ENCODE measurements at regions not wholly inside any gene's neighbourhood (a gene's known extent, or its start where the extent isn't known, plus 50 kb on each side); places are given as distances from the start of the nearest gene placed in this dataset.
"Not testable (repeated sequence)": the region's sequence is repeated elsewhere in the genome, so short reads cannot be mapped to it uniquely, and the experiment has no call there.

DNA sequence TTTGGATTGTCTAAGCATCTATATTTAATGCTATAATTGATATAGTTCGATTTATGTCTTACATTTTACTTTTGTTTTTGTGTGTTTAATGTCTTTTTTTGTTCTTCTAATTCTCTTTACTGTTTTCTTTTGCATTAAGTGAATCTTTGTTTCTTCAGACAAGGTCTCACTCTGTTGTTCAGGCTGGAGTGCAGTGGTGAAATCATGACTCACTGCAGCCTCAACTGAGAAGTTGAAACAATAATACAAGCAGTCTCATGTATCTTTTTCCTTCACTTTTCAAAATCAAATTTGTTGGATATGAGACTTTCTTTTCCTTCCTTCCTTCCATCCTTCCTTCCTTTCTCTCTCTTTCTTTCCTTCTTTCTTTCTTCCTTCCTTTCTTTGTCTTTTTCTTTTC is 1401.6 kb downstream of the ADGRL3 start:
- CTCF ChIA-PET: no interaction called here
- H3K4me3 Mint-ChIP-seq: no peak overlapping the region
- no peaks in the 10 kb centered on the region for H3K4me1 Mint-ChIP-seq
- H3K36me3 Mint-ChIP-seq (ENCODE audit: low read depth): no peaks in the 10 kb centered on the region
- H3K27ac Mint-ChIP-seq: no peak overlapping the region
- POLR2A ChIA-PET: no interaction called here
- no peak for DNase-seq
- peaks cover 4% of the 10 kb centered on the region for H3K9me3 Mint-ChIP-seq
- H3K27me3 Mint-ChIP-seq: no peaks in the 10 kb centered on the region

DNA sequence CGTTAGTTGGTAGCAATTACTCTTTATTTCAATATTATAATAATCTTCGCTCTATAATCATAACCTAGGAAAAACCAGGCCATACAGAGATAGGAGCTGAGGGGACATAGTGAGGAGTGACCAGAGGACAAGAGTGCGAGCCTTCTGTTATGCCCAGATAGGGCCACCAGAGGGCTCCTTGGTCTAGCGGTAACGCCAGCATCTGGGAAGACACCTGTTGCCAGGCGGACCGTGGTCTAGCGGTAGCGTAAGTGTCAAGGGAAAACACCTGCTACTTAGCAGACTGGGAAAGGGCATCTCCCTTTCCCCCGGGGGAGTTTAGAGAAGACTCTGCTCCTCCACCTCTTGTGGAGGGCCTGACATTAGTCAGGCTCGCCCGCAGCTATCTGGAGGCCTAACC is 1395.1 kb downstream of the ADGRL3 start:
- H3K27me3 Mint-ChIP-seq; H3K27ac Mint-ChIP-seq; H3K36me3 Mint-ChIP-seq (ENCODE audit: low read depth); H3K4me1 Mint-ChIP-seq; CTCF ChIA-PET; DNase-seq; POLR2A ChIA-PET; H3K4me3 Mint-ChIP-seq; H3K9me3 Mint-ChIP-seq: not testable (repeated sequence)

DNA sequence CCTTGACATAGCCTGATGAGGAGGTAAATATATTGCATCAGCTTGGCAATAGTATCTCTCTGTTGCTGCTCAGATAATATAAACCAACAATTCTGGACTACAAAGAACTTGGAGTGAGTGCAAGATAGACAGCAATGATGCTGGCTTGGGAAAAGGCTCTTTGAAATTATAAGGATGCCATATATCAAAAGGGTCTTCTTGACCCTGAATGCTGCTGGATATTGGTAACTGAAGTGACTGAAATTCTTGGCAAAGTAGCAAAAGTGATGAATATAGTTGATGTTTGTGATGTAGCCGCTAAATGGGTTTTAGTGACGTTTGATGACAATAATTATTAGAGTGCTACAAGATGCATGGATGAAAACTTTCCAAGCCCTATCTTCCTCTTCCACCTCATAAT is 1391.6 kb downstream of the ADGRL3 start:
- H3K36me3 Mint-ChIP-seq (ENCODE audit: low read depth): no peaks in the 10 kb centered on the region
- POLR2A ChIA-PET: no interaction called here
- DNase-seq: no peak
- H3K4me1 Mint-ChIP-seq: no peaks in the 10 kb centered on the region
- CTCF ChIA-PET: interaction anchor here (0.7 kb wide), 1 partner anchor 11 kb away, joined by 3 read pairs; no protein-coding TSS in a partner anchor
- no peak overlapping the region for H3K4me3 Mint-ChIP-seq
- no peaks in the 10 kb centered on the region for H3K27me3 Mint-ChIP-seq
- no peak overlapping the region for H3K27ac Mint-ChIP-seq
- peaks cover 2% of the 10 kb centered on the region for H3K9me3 Mint-ChIP-seq

- Mint-ChIP-seq H3K4me3 (no peak overlapping the region), H3K9me3 (peaks cover 5% of the 10 kb centered on the region), H3K27ac (no peak overlapping the region), H3K36me3 (ENCODE audit: low read depth) (no peaks in the 10 kb centered on the region), H3K27me3 (no peaks in the 10 kb centered on the region), H3K4me1 (no peaks in the 10 kb centered on the region)
- DNase-seq: no peak
- CTCF ChIA-PET: no interaction called here
- POLR2A ChIA-PET: no interaction called here
Observed at GRCh38 chr4:62588671-62589070, 1388.5 kb downstream of the ADGRL3 start.

DNA sequence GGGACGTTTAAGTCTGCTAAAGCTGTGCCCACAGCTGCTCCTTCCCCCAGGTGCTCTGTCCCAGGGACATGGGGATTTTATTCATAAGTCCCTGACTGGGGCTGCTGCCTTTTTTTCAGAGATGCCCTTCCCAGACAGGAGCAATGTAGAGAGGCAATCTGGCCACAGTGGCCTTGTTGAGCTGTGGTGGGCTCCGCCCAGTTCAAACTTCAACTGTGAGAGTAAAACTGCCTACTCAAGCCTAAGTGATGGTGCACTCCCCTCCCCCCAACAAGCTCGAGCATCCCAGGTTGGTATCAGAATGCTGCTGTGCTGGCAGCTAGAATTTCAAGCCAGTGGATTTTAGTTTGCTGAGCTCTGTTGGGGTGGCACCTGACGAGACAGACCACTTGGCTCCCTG is 1371.4 kb downstream of the ADGRL3 start:
- Mint-ChIP-seq H3K9me3 (peaks cover 16% of the 10 kb centered on the region), H3K27me3 (no peaks in the 10 kb centered on the region), H3K4me1 (no peaks in the 10 kb centered on the region), H3K36me3 (ENCODE audit: low read depth) (no peaks in the 10 kb centered on the region), H3K27ac (no peak overlapping the region), H3K4me3 (no peak overlapping the region)
- POLR2A ChIA-PET: no interaction called here
- DNase-seq: no peak
- CTCF ChIA-PET: no interaction called here

- ChIA-PET POLR2A (no interaction called here), CTCF (interaction anchor here (0.5 kb wide), 1 partner anchor 1950 kb away, joined by 3 read pairs; no protein-coding TSS in a partner anchor)
- H3K9me3 Mint-ChIP-seq: no peaks in the 10 kb centered on the region
Observed at GRCh38 chr4:62560858-62561257, 1360.7 kb downstream of the ADGRL3 start.

GRCh38 chr4:62550121-62550520 is 1350.0 kb downstream of the ADGRL3 start:
- Mint-ChIP-seq H3K36me3 (ENCODE audit: low read depth) (no peaks in the 10 kb centered on the region), H3K4me1 (no peaks in the 10 kb centered on the region), H3K4me3 (no peak overlapping the region), H3K27me3 (no peaks in the 10 kb centered on the region), H3K9me3 (peaks cover 6% of the 10 kb centered on the region), H3K27ac (no peak overlapping the region)
- ChIA-PET CTCF (no interaction called here), POLR2A (no interaction called here)
- DNase-seq: no peak

More at GRCh38 chr4:62560858-62561257, 1360.7 kb downstream of the ADGRL3 start:
- H3K36me3 Mint-ChIP-seq (ENCODE audit: low read depth): no peaks in the 10 kb centered on the region
- no peaks in the 10 kb centered on the region for H3K4me1 Mint-ChIP-seq
- H3K4me3 Mint-ChIP-seq: no peak overlapping the region
- no peak overlapping the region for H3K27ac Mint-ChIP-seq
- no peaks in the 10 kb centered on the region for H3K27me3 Mint-ChIP-seq
- no peak for DNase-seq

GRCh38 chr4:62549601-62550000 is 1349.5 kb downstream of the ADGRL3 start:
- ChIA-PET POLR2A (no interaction called here), CTCF (no interaction called here)
- H3K27me3 Mint-ChIP-seq: no peaks in the 10 kb centered on the region
- H3K4me3 Mint-ChIP-seq: no peak overlapping the region
- no peak overlapping the region for H3K27ac Mint-ChIP-seq
- H3K9me3 Mint-ChIP-seq: peaks cover 6% of the 10 kb centered on the region
- DNase-seq: no peak
- H3K4me1 Mint-ChIP-seq: no peaks in the 10 kb centered on the region
- no peaks in the 10 kb centered on the region for H3K36me3 Mint-ChIP-seq (ENCODE audit: low read depth)

DNA sequence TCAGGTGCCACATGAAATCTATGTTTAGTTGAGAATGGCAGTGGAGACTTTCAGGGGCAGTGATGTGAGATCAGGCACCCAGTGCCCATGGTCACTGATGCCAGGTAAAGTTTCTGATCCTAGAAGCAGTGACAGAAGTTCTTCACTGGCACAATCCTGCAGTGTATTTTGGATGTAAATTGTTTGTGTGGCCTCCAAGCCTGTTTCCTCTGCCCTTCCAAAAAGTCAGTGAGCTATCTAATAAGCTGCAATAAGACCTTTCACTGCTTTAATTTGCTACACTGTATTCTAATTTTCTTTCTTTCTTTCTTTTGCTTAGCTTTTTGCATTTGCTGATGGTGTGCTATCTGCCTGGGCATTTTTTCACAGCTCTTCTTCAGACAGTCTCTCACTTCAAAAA is 1348.6 kb downstream of the ADGRL3 start:
- H3K4me1 Mint-ChIP-seq: no peaks in the 10 kb centered on the region
- H3K9me3 Mint-ChIP-seq: peaks cover 3% of the 10 kb centered on the region
- no peaks in the 10 kb centered on the region for H3K36me3 Mint-ChIP-seq (ENCODE audit: low read depth)
- H3K27me3 Mint-ChIP-seq: no peaks in the 10 kb centered on the region
- ChIA-PET POLR2A (no interaction called here), CTCF (no interaction called here)
- no peak overlapping the region for H3K4me3 Mint-ChIP-seq
- no peak overlapping the region for H3K27ac Mint-ChIP-seq
- no peak for DNase-seq

- Mint-ChIP-seq H3K36me3 (ENCODE audit: low read depth) (no peaks in the 10 kb centered on the region), H3K9me3 (peaks cover 3% of the 10 kb centered on the region), H3K4me1 (no peaks in the 10 kb centered on the region), H3K4me3 (no peak overlapping the region), H3K27ac (no peak overlapping the region), H3K27me3 (no peaks in the 10 kb centered on the region)
- CTCF ChIA-PET: no interaction called here
- POLR2A ChIA-PET: no interaction called here
- no peak for DNase-seq
Observed at GRCh38 chr4:62548108-62548524, 1348.0 kb downstream of the ADGRL3 start.

DNA sequence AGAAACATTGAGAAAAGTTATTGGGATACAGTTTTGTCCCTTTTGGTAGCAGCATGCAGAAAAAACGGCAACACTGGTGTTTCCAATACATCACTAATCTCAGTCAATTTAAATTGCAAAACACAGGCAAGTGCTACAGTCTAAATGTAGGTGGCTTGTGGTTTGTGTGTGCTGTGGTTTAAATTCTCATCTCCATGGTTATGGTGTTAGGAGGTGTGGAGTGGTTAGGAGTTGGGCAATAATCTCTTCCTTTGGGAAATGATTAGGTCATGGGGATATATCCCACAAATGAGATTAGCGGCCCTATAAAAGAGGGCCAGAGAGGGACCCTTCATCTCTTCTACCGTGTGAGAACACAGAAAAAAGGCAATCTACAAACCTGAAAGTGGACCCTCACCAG is 1344.3 kb downstream of the ADGRL3 start:
- ChIA-PET POLR2A (no interaction called here), CTCF (no interaction called here)
- no peaks in the 10 kb centered on the region for H3K4me1 Mint-ChIP-seq
- H3K9me3 Mint-ChIP-seq: peaks cover 6% of the 10 kb centered on the region
- H3K4me3 Mint-ChIP-seq: no peak overlapping the region
- no peaks in the 10 kb centered on the region for H3K36me3 Mint-ChIP-seq (ENCODE audit: low read depth)
- no peaks in the 10 kb centered on the region for H3K27me3 Mint-ChIP-seq
- no peak for DNase-seq
- H3K27ac Mint-ChIP-seq: no peak overlapping the region

GRCh38 chr4:62543002-62543401 is 1342.9 kb downstream of the ADGRL3 start:
- Mint-ChIP-seq H3K27me3 (no peaks in the 10 kb centered on the region), H3K27ac (no peak overlapping the region), H3K4me3 (no peak overlapping the region), H3K4me1 (no peaks in the 10 kb centered on the region), H3K36me3 (ENCODE audit: low read depth) (no peaks in the 10 kb centered on the region), H3K9me3 (peaks cover 4% of the 10 kb centered on the region)
- CTCF ChIA-PET: no interaction called here
- POLR2A ChIA-PET: no interaction called here
- no peak for DNase-seq

GRCh38 chr4:62533573-62533972 is 1333.4 kb downstream of the ADGRL3 start:
- CTCF ChIA-PET: no interaction called here
- POLR2A ChIA-PET: no interaction called here
- no peaks in the 10 kb centered on the region for H3K36me3 Mint-ChIP-seq (ENCODE audit: low read depth)
- no peaks in the 10 kb centered on the region for H3K4me1 Mint-ChIP-seq
- H3K27me3 Mint-ChIP-seq: no peaks in the 10 kb centered on the region
- H3K9me3 Mint-ChIP-seq: peaks cover 13% of the 10 kb centered on the region
- H3K4me3 Mint-ChIP-seq: no peak overlapping the region
- DNase-seq: no peak
- no peak overlapping the region for H3K27ac Mint-ChIP-seq

GRCh38 chr4:62531731-62532130 is 1331.6 kb downstream of the ADGRL3 start:
- Mint-ChIP-seq H3K36me3 (ENCODE audit: low read depth) (no peaks in the 10 kb centered on the region), H3K27me3 (no peaks in the 10 kb centered on the region), H3K4me3 (no peak overlapping the region), H3K4me1 (no peaks in the 10 kb centered on the region), H3K27ac (no peak overlapping the region), H3K9me3 (peaks cover 2% of the 10 kb centered on the region)
- ChIA-PET POLR2A (no interaction called here), CTCF (no interaction called here)
- DNase-seq: no peak

DNA sequence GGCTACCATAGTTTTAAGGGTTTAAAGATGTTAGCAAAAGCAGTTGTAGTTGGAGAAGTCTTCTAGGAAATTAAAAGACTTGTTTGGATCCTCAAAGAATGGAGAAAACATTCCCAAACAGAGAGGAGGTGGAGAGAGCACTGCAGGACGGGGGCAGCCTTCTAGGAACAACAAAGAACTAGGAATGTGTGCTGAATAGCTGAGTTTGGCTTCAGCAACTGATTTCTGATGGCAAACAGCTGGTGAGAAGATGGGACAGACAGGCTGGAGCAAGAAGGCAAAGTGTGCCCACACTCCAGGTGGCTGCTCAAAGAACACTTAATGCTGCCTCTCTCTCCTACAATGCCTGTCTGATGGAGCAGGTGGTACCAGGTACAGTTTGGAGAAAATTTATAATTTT is 1331.1 kb downstream of the ADGRL3 start:
- POLR2A ChIA-PET: no interaction called here
- H3K27me3 Mint-ChIP-seq: no peaks in the 10 kb centered on the region
- DNase-seq: no peak
- H3K9me3 Mint-ChIP-seq: peaks cover 2% of the 10 kb centered on the region
- no peaks in the 10 kb centered on the region for H3K36me3 Mint-ChIP-seq (ENCODE audit: low read depth)
- CTCF ChIA-PET: no interaction called here
- no peaks in the 10 kb centered on the region for H3K4me1 Mint-ChIP-seq
- no peak overlapping the region for H3K27ac Mint-ChIP-seq
- H3K4me3 Mint-ChIP-seq: no peak overlapping the region

Measured in activated CD4-positive, alpha-beta T cell treated with anti-CD3 and anti-CD28 coated beads, Interleukin-2, amount 10 ng/mL, durations not matched to agents 7 days and 5 days (primary cell).